ENCODE measurements at regions not wholly inside any gene's neighbourhood (a gene's known extent, or its start where the extent isn't known, plus 50 kb on each side); places are given as distances from the start of the nearest gene placed in this dataset.

DNA sequence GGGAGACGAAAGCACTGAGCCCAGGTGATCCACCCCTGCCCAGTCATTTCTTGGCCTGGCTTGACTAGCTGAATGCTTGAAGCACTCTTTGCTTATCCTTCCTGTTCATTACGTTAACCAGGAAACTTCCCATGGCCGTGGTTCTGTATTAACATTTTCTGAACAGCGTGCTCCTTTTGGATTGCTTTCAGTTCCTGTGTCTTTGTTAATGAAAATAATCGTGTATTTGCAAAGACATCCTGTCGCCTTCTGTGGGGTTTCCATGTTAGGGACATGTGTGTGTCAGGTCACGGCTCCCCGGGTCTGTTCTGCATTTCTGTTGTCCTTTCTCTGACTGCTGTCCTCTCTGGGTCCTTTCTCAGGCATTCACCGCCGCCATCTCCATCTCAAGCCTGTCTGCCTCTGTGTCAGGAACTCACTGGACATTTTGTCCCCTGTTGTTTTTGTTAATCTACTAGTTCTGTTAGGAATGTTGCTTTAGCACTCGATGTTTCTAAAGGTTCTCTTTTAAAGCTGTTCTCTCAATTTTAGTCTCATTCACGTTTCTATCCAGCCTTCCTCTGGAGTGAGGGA is 434.1 kb upstream of the HS6ST1 start:
- no TSS peak for BruUV-seq (replicated peaks)
- no peak for FAIRE-seq
- intact Hi-C loops (cut with micrococcal nuclease): loop anchor here (10.0 kb wide), 1 partner anchor 688 kb away; no protein-coding TSS in a partner anchor
- Histone ChIP-seq H3K9me3 (replicated peaks; ENCODE audit: control insufficient read depth, insufficient read depth, low read depth, low read length) (no peaks in the 10 kb centered on the region), H2AFZ (ENCODE audit: low read depth, low read length) (no peak overlapping the region), H3K4me1 (replicated peaks in 1 of 2; ENCODE audit: control insufficient read depth in 2 of 2, insufficient read depth in 2 of 2, low read length in 2 of 2) (no peaks in the 10 kb centered on the region), H3K27me3 (ENCODE audit: control insufficient read depth in 2 of 2, insufficient read depth in 2 of 2, low read length in 2 of 2) (peaks cover 2 to 35% of the 10 kb centered on the region in 2 experiments; a peak in 3 of 5 replicates), H3K79me2 (ENCODE audit: control insufficient read depth, insufficient read depth, low read length) (no peaks in the 10 kb centered on the region), H4K20me1 (replicated peaks; ENCODE audit: control insufficient read depth, insufficient read depth, low read length) (no peaks in the 10 kb centered on the region), H3K9me1 (ENCODE audit: control insufficient read depth, insufficient read depth, low read length) (no peaks in the 10 kb centered on the region), H3K9ac (ENCODE audit: insufficient read depth in 1 of 2, low read depth in 2 of 2, low read length in 2 of 2) (no peak overlapping the region), H3K27ac (ENCODE audit: extremely low read depth, low read depth, low read length) (no peak overlapping the region), H3K4me2 (ENCODE audit: insufficient read depth, low read length) (no peak overlapping the region), H3K36me3 (ENCODE audit: control insufficient read depth, insufficient read depth, low read length) (no peaks in the 10 kb centered on the region), H3K4me3 (no peak overlapping the region)
- CTCF ChIA-PET (ENCODE audit: low intra/inter-chr PET ratio): no interaction called here
- 0% methylated on average over 12 of the region's 12 CpGs for WGBS (ENCODE audit: insufficient coverage, low coverage, missing lambda C conversion rate)
- POLR2A ChIA-PET: no interaction called here
- no peak for ATAC-seq
- no peak for DNase-seq (ENCODE audit: extremely low read depth in 1 of 4, low spot score in 3 of 4)
- in situ Hi-C loops (cut with MboI): no loop called here
- TF ChIP-seq NELFE (IDR thresholded peaks at IDR 0.05; ENCODE audit: insufficient read depth, insufficient read length) (no peak), MCM3 (IDR thresholded peaks at IDR 0.05) (no peak)

DNA sequence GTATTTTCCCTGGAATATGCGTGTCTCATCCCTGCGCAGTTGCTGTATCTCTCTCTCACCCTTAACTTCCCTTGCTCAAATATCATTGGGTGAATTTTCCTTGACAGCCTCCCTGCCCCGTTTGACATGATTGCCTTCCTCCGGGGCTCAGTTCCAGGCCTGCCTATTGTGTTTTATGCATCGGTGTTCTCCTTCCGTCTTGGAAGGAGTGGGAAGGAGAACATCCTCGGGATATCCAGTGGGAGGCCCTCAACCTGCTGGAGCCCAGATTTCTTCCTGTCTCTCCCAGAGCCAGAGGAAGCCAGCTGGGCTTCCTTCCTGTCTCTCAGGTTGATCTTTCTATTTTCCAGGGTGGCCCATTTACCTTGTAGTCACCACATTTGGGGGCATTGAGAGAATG is 434.7 kb upstream of the HS6ST1 start:
- DNase-seq (ENCODE audit: extremely low read depth in 1 of 4, low spot score in 3 of 4): no peak
- peaks cover 2 to 35% of the 10 kb centered on the region in 2 experiments; a peak in 3 of 5 replicates for H3K27me3 ChIP-seq (ENCODE audit: control insufficient read depth in 2 of 2, insufficient read depth in 2 of 2, low read length in 2 of 2)
- no peak overlapping the region for H3K9ac ChIP-seq (ENCODE audit: insufficient read depth in 1 of 2, low read depth in 2 of 2, low read length in 2 of 2)
- H4K20me1 ChIP-seq (replicated peaks; ENCODE audit: control insufficient read depth, insufficient read depth, low read length): no peaks in the 10 kb centered on the region
- H3K4me3 ChIP-seq: no peak overlapping the region
- CTCF ChIA-PET (ENCODE audit: low intra/inter-chr PET ratio): no interaction called here
- no peaks in the 10 kb centered on the region for H3K9me1 ChIP-seq (ENCODE audit: control insufficient read depth, insufficient read depth, low read length)
- no TSS peak for BruUV-seq (replicated peaks)
- TF ChIP-seq, protein P1, sequence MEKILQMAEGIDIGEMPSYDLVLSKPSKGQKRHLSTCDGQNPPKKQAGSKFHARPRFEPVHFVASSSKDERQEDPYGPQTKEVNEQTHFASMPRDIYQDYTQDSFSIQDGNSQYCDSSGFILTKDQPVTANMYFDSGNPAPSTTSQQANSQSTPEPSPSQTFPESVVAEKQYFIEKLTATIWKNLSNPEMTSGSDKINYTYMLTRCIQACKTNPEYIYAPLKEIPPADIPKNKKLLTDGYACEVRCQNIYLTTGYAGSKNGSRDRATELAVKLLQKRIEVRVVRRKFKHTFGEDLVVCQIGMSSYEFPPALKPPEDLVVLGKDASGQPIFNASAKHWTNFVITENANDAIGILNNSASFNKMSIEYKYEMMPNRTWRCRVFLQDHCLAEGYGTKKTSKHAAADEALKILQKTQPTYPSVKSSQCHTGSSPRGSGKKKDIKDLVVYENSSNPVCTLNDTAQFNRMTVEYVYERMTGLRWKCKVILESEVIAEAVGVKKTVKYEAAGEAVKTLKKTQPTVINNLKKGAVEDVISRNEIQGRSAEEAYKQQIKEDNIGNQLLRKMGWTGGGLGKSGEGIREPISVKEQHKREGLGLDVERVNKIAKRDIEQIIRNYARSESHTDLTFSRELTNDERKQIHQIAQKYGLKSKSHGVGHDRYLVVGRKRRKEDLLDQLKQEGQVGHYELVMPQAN (IDR thresholded peaks at IDR 0.05; ENCODE audit: borderline replicate concordance): no peak
- no peak for TF ChIP-seq JUNB (CRISPR knock-in tag; conservative IDR thresholded peaks at IDR 0.05)
- TF ChIP-seq MYNN (IDR thresholded peaks at IDR 0.05): no peak
- TF ChIP-seq MYNN (CRISPR knock-in tag; IDR thresholded peaks at IDR 0.05): no peak
- TF ChIP-seq SRF (CRISPR knock-in tag; IDR thresholded peaks at IDR 0.05): no peak
- TF ChIP-seq TAL1 (IDR thresholded peaks at IDR 0.05): no peak
- no peak for TF ChIP-seq ETV5 (CRISPR knock-in tag; IDR thresholded peaks at IDR 0.05; ENCODE audit: low read depth)
- FAIRE-seq: no peak
- in situ Hi-C loops (cut with MboI): no loop called here
- no peaks in the 10 kb centered on the region for H3K4me1 ChIP-seq (replicated peaks in 1 of 2; ENCODE audit: control insufficient read depth in 2 of 2, insufficient read depth in 2 of 2, low read length in 2 of 2)
- no peak overlapping the region for H3K4me2 ChIP-seq (ENCODE audit: insufficient read depth, low read length)
- H2AFZ ChIP-seq (ENCODE audit: low read depth, low read length): no peak overlapping the region
- intact Hi-C loops (cut with micrococcal nuclease): loop anchor here (10.0 kb wide), 1 partner anchor 689 kb away; no protein-coding TSS in a partner anchor
- no peaks in the 10 kb centered on the region for H3K79me2 ChIP-seq (ENCODE audit: control insufficient read depth, insufficient read depth, low read length)
- H3K36me3 ChIP-seq (ENCODE audit: control insufficient read depth, insufficient read depth, low read length): no peaks in the 10 kb centered on the region
- no peaks in the 10 kb centered on the region for H3K9me3 ChIP-seq (replicated peaks; ENCODE audit: control insufficient read depth, insufficient read depth, low read depth, low read length)
- H3K27ac ChIP-seq (ENCODE audit: extremely low read depth, low read depth, low read length): no peak overlapping the region
- WGBS (ENCODE audit: insufficient coverage, low coverage, missing lambda C conversion rate): 3% methylated on average over 7 of the region's 7 CpGs
- POLR2A ChIA-PET: no interaction called here
- ATAC-seq: no peak
